HUES6 (cell line): ENCODE measurements at regions not wholly inside any gene's neighbourhood (a gene's known extent, or its start where the extent isn't known, plus 50 kb on each side); places are given as distances from the start of the nearest gene placed in this dataset.
"Not testable (repeated sequence)": the region's sequence is repeated elsewhere in the genome, so short reads cannot be mapped to it uniquely, and the experiment has no call there.

Experiments
- H3K27ac ChIP-seq: 2 replicates; pipeline ENCODE4 v1.7.0; 2013; ENCODE audit warnings: low read depth, mild to moderate bottlenecking, low read length, inconsistent platforms
- H3K27me3 ChIP-seq: 2 replicates; pipeline ENCODE4 v1.6.1; 2013; ENCODE audit warnings: low read length; ENCODE audit not compliant: control insufficient read depth, insufficient read depth
- H3K36me3 ChIP-seq: 2 replicates; pipeline ENCODE4 v1.6.1; 2013; ENCODE audit warnings: low read length; ENCODE audit not compliant: control insufficient read depth, insufficient read depth
- H3K4me1 ChIP-seq: 2 replicates; pipeline ENCODE4 v1.6.1; 2013; ENCODE audit warnings: low read length; ENCODE audit not compliant: control insufficient read depth, insufficient read depth
- H3K4me3 ChIP-seq: 2 replicates; pipeline ENCODE4 v1.5.1; 2013; ENCODE audit warnings: low read depth, low read length
- H3K9ac ChIP-seq: one replicate; pipeline ENCODE4 v1.6.1; 2013; ENCODE audit warnings: mild to moderate bottlenecking, low read length
- H3K9me3 ChIP-seq: 2 replicates; pipeline ENCODE4 v1.6.1; 2013; ENCODE audit warnings: low read depth, low read length; ENCODE audit not compliant: control insufficient read depth, insufficient read depth

DNA sequence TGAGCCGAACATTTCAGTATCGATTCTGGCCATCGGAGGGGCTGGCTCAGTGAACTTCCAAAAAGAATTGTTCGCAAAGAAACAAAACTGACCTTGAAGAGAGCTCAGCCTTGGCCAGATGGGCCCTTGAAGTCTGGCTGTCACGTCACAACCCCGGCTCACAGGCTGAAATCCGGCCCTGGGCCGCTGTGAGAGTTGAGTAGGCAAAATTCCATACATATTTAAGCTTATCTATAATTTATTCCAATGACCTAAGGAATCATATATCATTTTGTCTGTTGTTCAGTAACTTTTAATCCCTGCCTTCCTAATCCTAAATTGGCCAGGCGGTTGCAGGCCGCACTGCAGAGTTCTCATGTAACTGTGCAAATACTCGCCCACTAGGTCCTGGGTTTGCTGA is 174.8 kb downstream of the LAT start:
- H3K9me3 ChIP-seq, H3K4me3 ChIP-seq, H3K9ac ChIP-seq, H3K27me3 ChIP-seq, H3K36me3 ChIP-seq, H3K27ac ChIP-seq: not testable (repeated sequence)
- H3K4me1 ChIP-seq, result peaks cover 21% of the 10 kb centered on the region

DNA sequence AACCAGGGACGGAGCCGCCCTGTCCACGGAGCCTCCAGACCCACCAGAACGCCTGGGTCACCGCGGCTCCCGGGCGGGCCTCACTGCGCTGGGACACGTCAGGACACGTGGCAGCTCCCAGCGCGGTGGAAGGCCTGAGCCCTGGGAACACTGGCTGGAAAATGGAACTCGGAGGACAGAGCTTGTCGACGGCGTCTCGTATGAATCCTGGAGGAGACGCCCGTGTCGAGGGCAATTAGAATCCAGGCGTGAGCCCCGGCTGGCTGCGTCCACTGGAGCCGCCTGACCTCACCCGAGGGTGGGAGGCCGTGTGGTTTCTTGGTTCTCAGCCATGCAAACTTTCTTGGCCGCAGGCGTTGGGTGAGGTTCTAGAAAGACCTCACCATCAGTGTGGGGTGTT is 173.9 kb downstream of the LAT start:
- Histone ChIP-seq H3K36me3 (no peaks in the 10 kb centered on the region), H3K9ac (no peak overlapping the region), H3K27me3 (no peaks in the 10 kb centered on the region), H3K9me3 (0 out of 2 replicates have a peak, but pooled peaks cover 3% of the 10 kb centered on the region), H3K27ac (no peak overlapping the region), H3K4me1 (peaks cover 21% of the 10 kb centered on the region), H3K4me3 (no peak overlapping the region)

DNA sequence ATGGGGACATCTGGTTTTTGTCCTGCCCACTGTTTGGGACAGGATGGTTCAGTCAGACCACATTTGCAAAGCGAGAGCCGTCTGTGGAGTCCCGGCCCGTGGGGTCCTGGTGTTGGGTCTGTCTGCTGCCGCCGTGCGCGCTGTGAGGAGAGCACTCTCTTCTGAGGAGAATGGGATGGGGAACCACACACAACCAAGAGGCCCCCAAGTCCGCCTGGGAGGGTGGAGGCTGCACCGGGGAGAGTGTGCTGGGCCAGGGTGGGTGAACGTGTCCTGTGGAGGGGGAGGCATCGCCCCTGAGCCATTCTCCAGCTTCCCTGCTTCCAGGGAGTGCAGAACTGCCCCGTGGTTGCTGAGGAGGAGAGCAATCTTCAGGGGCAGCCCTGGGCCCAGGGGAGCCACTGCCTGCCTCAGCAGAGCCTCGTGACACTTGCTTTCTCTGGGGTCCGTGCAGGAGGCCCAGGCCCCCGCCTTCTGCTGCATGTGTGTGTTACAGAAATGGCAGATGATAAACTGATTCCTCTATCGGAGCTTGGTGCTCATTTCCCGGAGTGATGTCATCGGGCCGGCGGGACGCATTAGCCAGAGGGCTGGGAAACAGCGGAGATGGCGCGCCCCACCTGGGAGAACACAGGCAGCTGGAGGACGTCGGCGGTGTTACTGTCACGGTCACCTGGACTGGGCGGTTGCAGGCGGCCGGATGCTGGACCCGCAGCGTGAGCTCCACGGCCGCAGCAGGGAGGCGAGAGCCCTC is 173.4 kb downstream of the LAT start:
- H3K27me3 ChIP-seq, H3K9me3 ChIP-seq, H3K4me3 ChIP-seq, H3K36me3 ChIP-seq: not testable (repeated sequence)
- H3K27ac ChIP-seq, result peak overlapping the region; percentile 80
- H3K4me1 ChIP-seq, result peaks cover 21% of the 10 kb centered on the region
- peak overlapping the region; percentile 56 for H3K9ac ChIP-seq

DNA sequence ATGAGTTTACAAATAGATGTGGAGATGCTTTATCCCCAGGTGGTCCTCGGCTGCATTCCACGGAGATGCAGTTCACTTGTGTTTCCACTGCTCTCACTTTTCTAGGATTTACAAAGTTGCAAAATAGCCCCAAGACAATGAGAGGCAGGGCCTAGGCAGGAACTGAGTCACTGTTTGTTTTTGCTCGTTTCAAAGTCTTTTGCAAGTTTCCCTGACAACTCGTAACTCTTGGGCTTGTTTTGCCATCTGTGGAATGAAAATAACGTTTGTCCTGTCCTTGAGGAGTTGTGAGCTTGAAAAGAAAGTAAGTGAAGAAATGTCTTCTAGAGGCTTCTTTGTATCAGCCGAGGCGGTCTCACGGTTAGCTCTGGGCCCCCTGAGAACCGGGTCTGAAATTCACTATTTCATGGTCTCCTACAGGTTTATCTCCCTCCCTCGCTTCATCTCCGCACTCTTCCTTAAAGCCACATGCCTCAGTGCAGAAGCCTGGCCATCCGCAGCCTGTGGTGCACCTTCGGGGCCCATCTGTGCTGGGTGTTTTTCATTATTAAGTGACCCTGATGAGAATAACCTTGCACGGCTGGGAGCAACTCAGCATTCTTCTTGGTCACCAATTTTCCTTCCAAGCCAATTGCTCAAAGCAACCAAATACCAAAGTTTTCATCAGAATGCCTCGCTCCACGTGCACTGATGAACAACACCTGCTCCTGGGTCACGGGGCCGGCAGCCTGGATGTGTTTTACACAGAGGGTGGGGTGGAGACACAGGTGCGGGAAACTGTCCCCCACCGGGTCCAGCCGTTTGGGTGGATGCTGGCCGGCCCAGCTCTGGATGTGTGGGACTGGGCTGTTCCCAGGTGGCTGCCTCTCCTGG is 172.4 kb downstream of the LAT start:
- not testable (repeated sequence) for H3K36me3 ChIP-seq, H3K9me3 ChIP-seq, H3K27me3 ChIP-seq
- H3K27ac ChIP-seq, result peak overlapping the region; percentile 87
- peak overlapping the region; percentile 82 for H3K9ac ChIP-seq
- peaks cover 21% of the 10 kb centered on the region for H3K4me1 ChIP-seq
- H3K4me3 ChIP-seq, result 0 out of 2 replicates have a peak overlapping the region, but pooled peaks have one; percentile 18

DNA sequence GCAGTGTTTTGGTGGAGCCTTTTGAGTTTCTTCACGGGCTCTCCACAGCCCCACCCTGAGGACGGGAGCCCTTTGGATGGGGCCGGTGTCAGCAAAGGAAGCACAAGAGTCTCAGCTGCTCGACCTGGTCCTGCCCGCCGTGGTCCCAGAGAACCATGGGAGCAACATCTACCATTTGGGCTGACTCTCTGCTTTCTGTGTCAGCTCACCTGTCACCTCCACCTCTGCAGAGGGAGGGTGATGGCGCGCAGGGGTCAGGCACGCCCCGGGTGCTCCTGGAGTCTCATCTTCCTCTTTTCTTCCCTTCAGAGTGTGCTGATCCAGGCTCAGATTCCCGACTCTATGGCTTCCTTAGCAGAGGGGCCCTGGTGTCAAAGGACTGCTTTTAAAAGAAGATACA is 171.7 kb downstream of the LAT start:
- Histone ChIP-seq H3K4me1 (peaks cover 21% of the 10 kb centered on the region), H3K9ac (peak overlapping the region; percentile 82), H3K27ac (peak overlapping the region; percentile 87; the same call in 1 of the 2 replicates), H3K36me3 (no peaks in the 10 kb centered on the region), H3K27me3 (no peaks in the 10 kb centered on the region), H3K4me3 (peak overlapping the region; percentile 18; the same call in 1 of the 2 replicates), H3K9me3 (0 out of 2 replicates have a peak, but pooled peaks cover 3% of the 10 kb centered on the region)

DNA sequence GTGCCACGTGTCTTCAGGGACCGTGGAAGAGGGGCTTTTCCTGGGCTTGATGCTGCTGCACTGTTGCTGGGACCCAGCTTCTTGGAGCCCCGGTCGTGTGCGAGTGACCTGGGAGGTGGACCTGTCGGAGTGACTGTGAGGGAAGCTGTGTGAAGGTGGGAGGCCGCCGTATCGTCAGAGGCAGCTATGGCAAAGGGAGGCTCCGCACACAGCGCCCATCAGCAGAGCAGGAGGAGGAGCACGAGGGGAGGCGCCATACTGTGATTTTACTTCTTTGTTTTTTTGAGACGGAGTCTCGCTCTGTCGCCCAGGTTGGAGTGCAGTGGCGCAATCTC is 171.0 kb downstream of the LAT start:
- H3K36me3 ChIP-seq, H3K9ac ChIP-seq, H3K27ac ChIP-seq, H3K9me3 ChIP-seq, H3K4me3 ChIP-seq, H3K27me3 ChIP-seq: not testable (repeated sequence)
- H3K4me1 ChIP-seq, result peaks cover 21% of the 10 kb centered on the region

DNA sequence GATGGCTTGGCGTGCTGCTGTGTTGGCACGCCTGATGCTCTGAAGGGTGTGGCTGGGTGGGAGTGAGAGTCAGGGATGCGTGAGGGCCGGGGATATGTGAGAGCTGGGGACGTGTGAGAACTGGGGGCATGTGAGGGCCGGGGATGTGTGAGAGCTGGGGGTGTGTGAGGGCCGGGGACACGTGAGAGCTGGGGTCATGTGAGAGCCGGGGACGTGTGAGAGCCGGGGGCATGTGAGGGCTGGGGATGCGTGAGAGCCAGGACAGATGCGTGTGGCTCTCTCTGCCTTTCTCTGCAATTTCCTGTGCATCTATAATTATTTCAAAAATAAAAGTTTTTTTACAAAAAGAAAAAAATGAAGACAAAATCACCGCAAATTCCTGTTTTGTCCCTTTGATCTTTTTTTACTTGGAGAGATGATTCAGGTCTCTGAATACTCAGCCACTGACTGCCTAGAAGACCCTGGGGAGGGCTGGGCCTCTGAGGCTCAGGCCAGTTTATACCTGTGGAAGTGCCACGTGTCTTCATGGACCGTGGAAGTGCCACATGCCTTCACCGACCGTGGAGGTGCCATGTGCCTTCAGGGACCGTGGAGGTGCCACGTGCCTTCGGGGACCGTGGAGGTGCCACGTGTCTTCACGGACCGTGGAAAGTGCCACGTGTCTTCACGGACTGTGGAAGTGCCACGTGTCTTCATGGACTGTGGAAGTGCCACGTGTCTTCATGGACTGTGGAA is 170.4 kb downstream of the LAT start:
- not testable (repeated sequence) for H3K4me3 ChIP-seq, H3K36me3 ChIP-seq, H3K27ac ChIP-seq, H3K27me3 ChIP-seq, H3K9me3 ChIP-seq, H3K9ac ChIP-seq
- peaks cover 21% of the 10 kb centered on the region for H3K4me1 ChIP-seq

DNA sequence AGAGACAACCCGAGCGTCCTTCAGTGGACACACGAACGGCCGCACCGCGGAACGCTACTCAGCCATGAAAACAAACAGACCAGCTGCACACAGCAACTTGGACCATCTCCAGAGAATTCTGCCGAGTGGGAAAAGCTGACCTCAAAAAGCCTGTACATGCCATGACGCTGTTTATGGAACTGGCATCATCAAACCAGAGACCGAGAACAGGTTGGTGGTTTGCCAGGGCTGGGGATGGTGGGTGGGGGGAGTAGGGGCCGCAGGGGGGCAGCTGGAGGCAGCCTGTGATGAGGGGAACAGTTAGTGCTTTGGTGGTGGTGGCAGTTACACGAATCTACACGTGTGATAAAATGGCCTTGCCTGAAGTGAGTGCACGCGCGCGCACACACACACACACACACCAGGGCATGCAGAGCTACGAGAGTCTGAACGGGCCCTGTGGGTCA is 169.8 kb downstream of the LAT start:
- no peaks in the 10 kb centered on the region for H3K27me3 ChIP-seq
- no peak overlapping the region for H3K9ac ChIP-seq
- H3K36me3 ChIP-seq, result no peaks in the 10 kb centered on the region
- no peak overlapping the region for H3K4me3 ChIP-seq
- no peak overlapping the region for H3K27ac ChIP-seq
- 0 out of 2 replicates have a peak, but pooled peaks cover 3% of the 10 kb centered on the region for H3K9me3 ChIP-seq
- H3K4me1 ChIP-seq, result peaks cover 21% of the 10 kb centered on the region

DNA sequence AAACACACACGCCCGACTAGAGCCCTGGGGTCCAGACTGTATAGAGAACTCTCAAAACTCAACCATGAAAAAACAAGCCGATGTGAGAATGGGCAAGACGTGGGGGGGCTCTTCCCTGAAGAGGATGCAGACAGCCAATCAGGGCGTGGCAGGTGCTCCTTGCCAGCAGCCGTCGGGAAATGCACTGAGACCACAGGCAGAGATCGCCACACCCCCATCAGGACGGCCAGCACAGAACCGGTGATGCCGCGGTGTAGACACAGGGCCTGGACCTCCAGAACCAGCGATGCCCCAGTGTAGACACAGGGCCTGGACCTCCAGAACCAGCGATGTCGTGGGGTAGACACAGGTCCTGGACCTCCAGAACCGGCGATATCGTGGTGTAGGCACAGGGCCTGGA is 169.2 kb downstream of the LAT start:
- 0 out of 2 replicates have a peak, but pooled peaks cover 3% of the 10 kb centered on the region for H3K9me3 ChIP-seq
- peaks cover 21% of the 10 kb centered on the region for H3K4me1 ChIP-seq
- no peak overlapping the region for H3K4me3 ChIP-seq
- no peaks in the 10 kb centered on the region for H3K36me3 ChIP-seq
- no peak overlapping the region for H3K9ac ChIP-seq
- H3K27ac ChIP-seq, result no peak overlapping the region
- no peaks in the 10 kb centered on the region for H3K27me3 ChIP-seq

DNA sequence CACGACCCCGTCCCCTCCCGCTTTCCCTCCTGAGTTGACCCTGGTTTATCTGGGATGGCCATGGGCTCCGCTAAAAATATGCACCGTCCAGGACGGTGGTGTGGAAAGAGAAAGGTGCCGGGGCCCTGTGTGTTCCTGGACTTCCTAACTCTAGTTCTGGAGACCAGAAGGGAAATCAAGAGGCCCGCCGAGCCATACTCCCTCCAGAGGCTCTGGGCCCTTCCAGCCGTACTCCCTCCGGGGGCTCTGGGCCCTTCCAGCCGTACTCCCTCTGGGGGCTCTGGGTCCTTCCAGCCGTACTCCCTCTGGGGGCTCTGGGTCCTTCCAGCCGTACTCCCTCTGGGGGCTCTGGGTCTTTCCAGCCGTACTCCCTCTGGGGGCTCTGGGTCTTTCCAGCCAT is 168.5 kb downstream of the LAT start:
- H3K9ac ChIP-seq, H3K27ac ChIP-seq, H3K36me3 ChIP-seq, H3K27me3 ChIP-seq, H3K4me3 ChIP-seq, H3K9me3 ChIP-seq: not testable (repeated sequence)
- H3K4me1 ChIP-seq, result peaks cover 20% of the 10 kb centered on the region
